GM19043 (cell line): ENCODE measurements at regions not wholly inside any gene's neighbourhood (a gene's known extent, or its start where the extent isn't known, plus 50 kb on each side); places are given as distances from the start of the nearest gene placed in this dataset.
"Not testable (repeated sequence)": the region's sequence is repeated elsewhere in the genome, so short reads cannot be mapped to it uniquely, and the experiment has no call there.

Experiments used
- ATAC-seq: cut with Tn5 transposase; IDR thresholded peaks from one replicate; pipeline ENCODE4 v1.9.1; 2021; ENCODE audit warnings: low read depth; ENCODE audit not compliant: unreplicated experiment

- no peak for ATAC-seq
Measured at GRCh38 chr7:131691454-131692130, 135.2 kb upstream of the PODXL start.

- no peak for ATAC-seq
Measured at GRCh38 chr7:131690441-131690840, 134.0 kb upstream of the PODXL start.

- ATAC-seq = no peak
Measured at GRCh38 chr7:131689662-131690234, 133.3 kb upstream of the PODXL start.

DNA sequence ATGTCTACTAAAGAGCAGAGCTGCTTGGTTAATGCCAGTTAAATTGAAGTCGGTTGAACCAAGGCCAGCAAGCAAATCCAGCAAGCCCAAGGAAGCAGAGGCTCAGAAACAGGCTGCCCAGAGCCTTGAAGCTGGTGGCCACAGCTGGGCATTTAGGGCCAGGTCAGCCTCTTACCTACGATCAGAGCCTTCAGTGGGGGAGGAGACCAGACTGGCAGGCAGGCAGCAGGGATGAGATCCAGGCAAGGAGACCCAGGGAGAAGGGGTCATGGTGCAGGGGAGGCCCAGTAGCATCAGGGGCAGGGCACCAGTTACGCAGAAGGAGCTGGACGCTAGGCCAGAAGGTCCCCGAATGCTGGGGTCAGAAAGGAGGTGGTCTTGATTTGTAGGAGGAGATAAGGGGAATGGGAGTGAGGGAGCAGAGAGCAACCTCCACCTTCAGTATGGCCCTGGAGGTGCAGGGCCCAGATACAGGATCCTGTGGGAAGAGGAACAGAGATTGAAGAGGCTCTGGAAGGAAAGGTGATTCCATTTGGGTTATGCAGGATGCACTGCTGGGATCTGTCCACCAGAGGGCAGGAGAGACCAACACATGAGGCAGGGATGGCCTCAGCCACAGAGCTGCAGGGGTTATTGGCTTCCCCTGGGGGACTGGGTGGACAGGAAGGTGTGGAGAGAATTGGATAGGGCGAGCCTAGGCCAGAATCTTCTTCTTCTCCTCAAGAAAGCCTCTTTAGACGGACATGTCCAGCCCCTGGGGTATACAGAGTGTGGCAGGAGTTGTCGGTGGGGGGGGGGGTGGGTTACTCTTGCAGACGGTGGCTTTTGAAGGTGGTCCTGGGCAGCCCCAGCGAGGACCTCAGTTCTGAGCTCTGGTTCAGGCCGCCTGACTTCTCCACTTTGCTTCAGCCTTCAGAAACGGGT is 132.6 kb upstream of the PODXL start:
- peak; percentile 75 for ATAC-seq

DNA sequence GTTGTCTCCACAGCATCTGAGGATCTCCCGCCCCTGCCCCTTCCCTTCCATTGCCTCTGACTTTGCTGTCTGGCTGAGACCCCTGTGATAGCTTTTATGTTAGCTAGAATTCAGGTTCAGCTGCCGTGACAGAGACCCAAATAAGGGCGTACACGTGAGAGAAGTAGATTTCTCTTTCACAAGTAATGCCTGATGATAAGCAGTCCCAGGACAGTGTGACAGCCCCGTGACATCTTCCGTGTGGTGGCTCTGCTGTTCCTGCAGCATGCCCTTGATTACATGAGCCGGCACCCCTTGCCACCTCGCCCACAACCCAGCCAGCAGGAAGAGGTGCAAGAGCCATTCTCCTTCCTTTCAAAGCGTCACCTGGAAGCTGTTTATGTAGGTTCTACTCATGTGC is 130.9 kb upstream of the PODXL start:
- ATAC-seq = no peak

DNA sequence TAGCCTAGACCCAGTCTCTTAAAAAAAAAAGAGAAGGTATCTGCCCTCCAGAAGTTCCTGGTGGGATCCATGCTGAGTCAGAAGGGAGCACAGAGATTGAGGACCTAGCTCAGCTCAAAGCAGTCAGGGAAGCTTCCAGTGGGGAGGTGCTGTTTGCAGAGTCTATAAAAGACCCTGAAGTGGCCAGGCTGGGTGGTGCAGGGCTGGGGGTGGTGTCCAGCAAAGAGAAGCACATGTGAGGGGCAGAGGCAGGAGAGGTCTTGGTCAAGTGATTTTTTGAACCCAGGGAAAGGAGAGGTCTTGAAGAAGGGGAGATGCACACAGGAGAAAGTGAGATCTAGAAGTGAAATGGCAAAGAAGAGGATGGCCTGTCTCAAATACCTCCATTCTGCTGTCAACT is 130.4 kb upstream of the PODXL start:
- ATAC-seq = no peak

DNA sequence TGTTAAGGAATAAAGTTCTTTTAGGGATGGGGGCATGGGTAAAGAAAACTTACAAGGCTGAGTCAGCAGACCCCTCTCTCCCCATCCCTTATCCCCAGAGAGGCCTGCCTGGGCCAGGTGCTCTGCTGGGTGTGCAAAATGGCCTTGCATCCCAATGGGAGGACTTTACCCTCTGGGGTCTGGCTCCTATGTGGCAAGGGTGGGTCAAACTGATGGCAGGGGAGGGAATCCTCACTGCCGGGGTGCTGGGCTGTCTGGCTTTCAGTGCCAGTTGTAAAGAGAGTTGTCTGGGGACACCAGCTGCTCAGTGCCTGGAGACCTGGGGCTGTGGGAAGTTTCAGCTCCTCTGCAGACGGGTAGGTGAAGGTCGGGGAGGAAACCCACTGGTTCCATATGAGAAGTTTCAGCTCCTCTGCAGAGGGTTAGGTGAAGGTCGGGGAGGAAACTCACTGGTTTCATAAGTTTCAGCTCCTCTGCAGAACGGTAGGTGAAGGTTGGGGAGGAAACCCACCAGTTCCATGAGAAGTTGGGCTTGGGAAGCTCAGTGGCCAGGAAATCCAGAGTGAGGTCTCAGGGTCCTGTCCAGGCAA is 127.2 kb upstream of the PODXL start:
- no peak for ATAC-seq

GRCh38 chr7:131681961-131682360 is 125.5 kb upstream of the PODXL start:
- ATAC-seq = no peak

DNA sequence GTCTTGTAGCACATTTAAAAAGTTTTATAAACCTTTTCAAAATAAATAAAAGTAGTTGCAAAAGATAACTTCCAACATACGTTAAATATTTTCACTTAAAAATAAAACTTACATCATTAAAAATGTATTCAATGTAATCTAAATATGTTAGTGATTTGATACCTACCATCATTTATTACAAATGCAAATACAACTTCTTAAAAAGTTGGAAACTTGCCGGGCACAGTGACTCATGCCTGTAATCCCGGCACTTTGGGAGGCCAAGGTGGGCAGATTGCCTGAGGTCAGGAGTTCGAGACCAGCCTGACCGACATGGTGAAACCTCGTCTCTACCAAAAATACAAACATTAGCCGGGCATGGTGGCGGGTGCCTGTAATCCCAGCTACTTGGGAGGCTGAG is 122.6 kb upstream of the PODXL start:
- ATAC-seq = not testable (repeated sequence)

DNA sequence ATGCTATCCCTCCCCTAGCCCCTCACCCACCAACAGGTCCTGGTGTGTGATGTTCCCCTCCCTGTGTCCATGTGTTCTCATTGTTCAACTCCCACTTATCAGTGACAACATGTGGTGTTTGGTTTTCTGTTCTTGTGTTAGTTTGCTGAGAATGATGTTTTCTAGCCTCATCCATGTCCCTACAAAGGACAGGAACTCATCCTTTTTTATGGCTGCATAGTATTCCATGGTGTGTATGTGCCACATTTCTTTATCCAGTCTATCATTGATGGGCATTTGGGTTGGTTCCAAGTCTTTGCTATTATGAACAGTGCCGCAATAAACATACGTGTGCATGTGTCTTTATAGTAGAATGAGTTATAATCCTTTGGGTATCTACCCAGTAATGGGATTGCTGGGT is 120.4 kb upstream of the PODXL start:
- ATAC-seq = not testable (repeated sequence)

DNA sequence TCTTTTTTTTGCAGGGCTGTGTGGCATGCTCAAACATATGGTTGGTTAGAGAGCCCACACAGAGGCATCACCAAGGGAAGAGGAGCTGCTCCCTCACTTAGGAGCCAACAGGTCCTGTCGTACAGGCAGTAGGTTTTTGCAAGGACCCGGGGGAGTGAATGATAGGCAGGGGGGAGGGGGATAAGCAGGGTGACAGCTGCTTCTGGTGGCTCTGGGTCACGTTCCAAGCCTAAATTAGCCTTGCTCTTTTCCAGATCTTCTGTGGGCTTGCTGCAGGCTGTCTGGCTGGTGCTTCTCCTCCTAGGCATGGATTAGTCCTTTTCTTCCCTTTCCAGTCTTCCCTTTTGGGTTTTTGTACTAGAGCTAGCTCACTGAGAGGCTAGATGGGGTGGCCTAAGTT is 117.7 kb upstream of the PODXL start:
- ATAC-seq = no peak

- ATAC-seq = no peak
Measured at GRCh38 chr7:131673576-131673975, 117.1 kb upstream of the PODXL start.

- no peak for ATAC-seq
Measured at GRCh38 chr7:131670406-131670805, 114.0 kb upstream of the PODXL start.

- ATAC-seq = no peak
Measured at GRCh38 chr7:131667699-131668098, 111.3 kb upstream of the PODXL start.

DNA sequence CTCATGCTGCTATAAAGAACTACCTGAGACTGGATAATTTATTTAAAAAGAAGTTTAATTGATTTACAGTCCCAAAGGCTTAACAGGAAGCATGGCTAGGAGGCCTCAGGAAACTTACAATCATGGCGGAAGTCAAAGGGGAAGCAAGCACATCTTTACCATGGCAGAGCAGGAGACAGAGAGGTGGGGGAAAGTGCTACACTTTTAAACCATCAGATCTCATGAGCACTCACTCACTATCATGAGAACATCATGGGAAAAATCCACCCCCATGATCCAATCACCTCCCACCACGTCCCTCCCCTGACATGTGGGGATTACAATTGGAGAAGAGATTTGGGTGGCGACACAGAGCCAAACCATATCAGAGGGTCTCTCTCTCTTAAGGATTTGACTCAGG is 108.6 kb upstream of the PODXL start:
- ATAC-seq = no peak

GRCh38 chr7:131664570-131664969 is 108.1 kb upstream of the PODXL start:
- no peak for ATAC-seq

DNA sequence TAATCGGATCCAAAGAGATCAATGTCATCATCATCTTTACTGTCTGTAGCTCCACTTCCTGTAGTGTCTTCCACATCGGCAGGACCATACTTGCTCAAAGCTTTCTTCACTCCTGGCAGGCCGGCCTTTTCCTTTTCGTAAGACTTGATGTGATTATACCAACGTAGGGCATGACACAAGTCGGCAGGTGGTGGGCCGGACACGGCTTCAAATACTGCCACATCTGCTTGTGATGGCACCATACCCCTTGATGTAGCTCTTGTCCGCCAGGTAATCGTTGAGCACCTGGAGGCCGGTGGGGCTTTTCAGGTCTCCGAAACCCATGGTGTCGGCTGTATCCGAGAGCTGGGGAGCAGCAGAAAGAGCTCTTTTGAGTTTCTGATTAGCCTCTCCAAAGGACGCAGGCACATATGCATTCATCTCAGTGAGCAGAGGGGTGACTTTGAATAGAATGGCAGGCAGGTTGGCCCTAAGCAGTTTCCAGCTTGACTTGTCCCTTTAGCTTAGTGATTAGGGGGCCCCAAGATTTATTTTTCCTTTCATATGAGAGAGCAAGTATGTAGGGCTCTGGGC is 106.0 kb upstream of the PODXL start:
- ATAC-seq = not testable (repeated sequence)

GRCh38 chr7:131657881-131658280 is 101.5 kb upstream of the PODXL start:
- ATAC-seq = no peak

DNA sequence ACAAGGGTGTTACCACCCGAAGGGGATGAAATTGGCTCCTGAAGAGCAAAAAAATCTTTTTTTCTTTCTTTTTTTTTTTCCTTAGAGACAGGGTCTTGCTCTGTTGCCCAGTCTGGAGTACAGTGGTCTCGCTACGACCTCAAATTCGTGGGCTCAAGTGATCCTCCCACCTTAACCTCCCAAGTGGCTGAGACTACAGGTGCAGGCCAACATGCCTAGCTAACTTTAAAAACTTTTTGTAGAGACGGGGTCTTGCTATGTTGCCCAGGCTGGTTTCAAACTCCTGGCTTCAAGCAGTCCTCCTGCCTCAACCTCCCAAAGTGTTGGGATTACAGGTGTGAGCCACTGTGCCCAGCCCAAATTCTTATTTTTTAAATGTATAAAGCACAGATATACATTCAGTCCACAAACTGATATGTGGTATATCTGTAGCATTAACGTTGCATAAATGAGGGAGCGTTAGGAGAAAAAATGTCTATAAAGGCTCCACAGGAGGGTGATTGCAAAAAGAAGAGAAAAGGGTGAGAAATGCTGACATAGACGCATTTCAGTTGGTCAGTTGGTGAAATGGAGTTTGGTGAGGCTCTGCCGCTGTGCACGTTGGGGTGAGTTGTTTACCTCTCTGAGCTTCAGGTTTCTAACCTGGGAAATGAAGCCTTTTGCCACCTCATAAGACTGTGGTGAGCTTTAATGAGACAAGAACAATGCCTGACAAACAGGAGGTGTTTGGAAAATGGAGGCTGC is 100.7 kb upstream of the PODXL start:
- no peak for ATAC-seq

DNA sequence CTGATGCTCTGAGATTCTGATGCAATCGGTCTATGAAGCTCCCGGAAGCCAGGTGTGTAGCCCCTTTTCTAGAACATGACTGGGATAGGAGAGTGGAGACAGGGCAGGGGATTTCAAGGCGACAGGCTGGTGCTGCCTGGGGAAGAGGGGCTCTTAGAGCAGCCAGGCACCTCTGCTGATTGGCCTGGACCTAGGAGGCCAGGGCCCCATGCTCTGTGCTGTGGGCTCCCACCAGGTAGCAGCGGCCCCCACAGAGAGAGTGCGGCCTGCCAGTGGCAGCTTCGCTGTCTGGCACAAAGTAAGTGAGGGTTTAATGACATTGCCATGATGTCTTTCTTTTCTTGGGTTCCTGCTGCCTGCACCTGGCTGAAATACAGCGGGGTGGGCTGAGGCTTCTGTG is 99.4 kb upstream of the PODXL start:
- ATAC-seq = no peak
